Middle frontal gyrus (tissue), 1 donor: ENCODE measurements at regions not wholly inside any gene's neighbourhood (a gene's known extent, or its start where the extent isn't known, plus 50 kb on each side); places are given as distances from the start of the nearest gene placed in this dataset.
"Not testable (repeated sequence)": the region's sequence is repeated elsewhere in the genome, so short reads cannot be mapped to it uniquely, and the experiment has no call there.

ENCODE experiments used
- DNase-seq: peaks from one replicate; pipeline ENCODE4 v3.0.0-alpha.2; 2015; ENCODE audit warnings: low spot score; ENCODE audit errors: extremely low spot score

- DNase-seq = no peak
These were observed 210.6 kb downstream of the DEPDC1B start for GRCh38 chr5:60489377-60489776.

- no peak for DNase-seq
These were observed 211.4 kb downstream of the DEPDC1B start for GRCh38 chr5:60488466-60489130.

GRCh38 chr5:60487885-60488442 is 212.0 kb downstream of the DEPDC1B start:
- DNase-seq = no peak

- DNase-seq = no peak
These were observed 212.5 kb downstream of the DEPDC1B start for GRCh38 chr5:60487476-60487875.

- no peak for DNase-seq
These were observed 214.6 kb downstream of the DEPDC1B start for GRCh38 chr5:60485361-60485760.

GRCh38 chr5:60483050-60483449 is 216.9 kb downstream of the DEPDC1B start:
- no peak for DNase-seq

- DNase-seq = no peak
These were observed 217.7 kb downstream of the DEPDC1B start for GRCh38 chr5:60482301-60482700.

- no peak for DNase-seq
These were observed 220.4 kb downstream of the DEPDC1B start for GRCh38 chr5:60479542-60479941.

- DNase-seq = no peak
These were observed 222.1 kb downstream of the DEPDC1B start for GRCh38 chr5:60477849-60478248.

GRCh38 chr5:60473654-60474053 is 226.3 kb downstream of the DEPDC1B start:
- no peak for DNase-seq

- not testable (repeated sequence) for DNase-seq
These were observed 226.9 kb downstream of the DEPDC1B start for GRCh38 chr5:60473027-60473426.

- DNase-seq = no peak
These were observed 229.1 kb downstream of the DEPDC1B start for GRCh38 chr5:60470881-60471280.

- no peak for DNase-seq
These were observed 230.7 kb downstream of the DEPDC1B start for GRCh38 chr5:60469286-60469685.

GRCh38 chr5:60463179-60463868 is 236.6 kb downstream of the DEPDC1B start:
- DNase-seq = no peak

- no peak for DNase-seq
These were observed 241.3 kb downstream of the DEPDC1B start for GRCh38 chr5:60458666-60459065.

- DNase-seq = no peak
These were observed 242.7 kb downstream of the DEPDC1B start for GRCh38 chr5:60457233-60457632.

GRCh38 chr5:60455589-60455988 is 244.4 kb downstream of the DEPDC1B start:
- no peak for DNase-seq

GRCh38 chr5:60454277-60454676 is 245.7 kb downstream of the DEPDC1B start:
- DNase-seq = not testable (repeated sequence)

GRCh38 chr5:60453186-60453976 is 246.6 kb downstream of the DEPDC1B start:
- no peak for DNase-seq

- DNase-seq = no peak
These were observed 251.4 kb downstream of the DEPDC1B start for GRCh38 chr5:60448600-60448999.

- no peak for DNase-seq
These were observed 252.5 kb downstream of the DEPDC1B start for GRCh38 chr5:60447488-60447920.

- DNase-seq = no peak
These were observed 253.0 kb downstream of the DEPDC1B start for GRCh38 chr5:60446917-60447316.
